Tibial nerve (tissue), 4 donors: ENCODE measurements at regions not wholly inside any gene's neighbourhood (a gene's known extent, or its start where the extent isn't known, plus 50 kb on each side); places are given as distances from the start of the nearest gene placed in this dataset.

Experiments
- CTCF ChIP-seq, 5 experiments: fragments of 200-600 bp in 3 of 5; fragments of 450-650 bp in 2 of 5; sonication (generic) in 3 of 5; IDR thresholded peaks; one replicate each; pipeline ENCODE4 v1.5.1; 2016 to 2019; ENCODE audit warnings: antibody characterized with exemption in 5 of 5, mild to moderate bottlenecking in 3 of 5, moderate library complexity in 2 of 5
- EP300 ChIP-seq, 2 donors: sonication (generic); formaldehyde crosslinking; IDR thresholded peaks; one replicate each; pipeline ENCODE4 v1.6.1; 2017; ENCODE audit warnings: antibody characterized with exemption in 2 of 2, mild to moderate bottlenecking in 1 of 2
- POLR2A ChIP-seq, 2 donors: fragments of 450-650 bp; IDR thresholded peaks; one replicate each; pipeline ENCODE4 v1.6.1; 2017; ENCODE audit warnings: antibody characterized with exemption in 2 of 2, mild to moderate bottlenecking in 2 of 2, moderate library complexity in 2 of 2

- TF ChIP-seq CTCF (IDR thresholded peaks at IDR 0.05): no peak
- no peak for TF ChIP-seq POLR2A (IDR thresholded peaks at IDR 0.05)
- TF ChIP-seq EP300 (IDR thresholded peaks at IDR 0.05): no peak
Measured at GRCh38 chr1:208515129-208515528, 270.9 kb upstream of the PLXNA2 start.
